IgD-negative memory B cell (primary cell): ENCODE measurements at regions not wholly inside any gene's neighbourhood (a gene's known extent, or its start where the extent isn't known, plus 50 kb on each side); places are given as distances from the start of the nearest gene placed in this dataset.
"Not testable (repeated sequence)": the region's sequence is repeated elsewhere in the genome, so short reads cannot be mapped to it uniquely, and the experiment has no call there.

Experiments
- H3K27ac Mint-ChIP-seq, 3 donors: one replicate each; pipeline ENCODE4 v1.8.0; 2020 to 2022; ENCODE audit warnings: mild to moderate bottlenecking in 3 of 3, mixed read lengths in 3 of 3, moderate library complexity in 1 of 3
- H3K27me3 Mint-ChIP-seq: one replicate; pipeline ENCODE4 v1.8.0; 2021; ENCODE audit warnings: mixed read lengths
- H3K36me3 Mint-ChIP-seq: one replicate; pipeline ENCODE4 v1.8.0; 2020; ENCODE audit warnings: mild to moderate bottlenecking, mixed read lengths
- H3K4me1 Mint-ChIP-seq, 3 donors: one replicate each; pipeline ENCODE4 v1.8.0; 2020 to 2022; ENCODE audit warnings: mixed read lengths in 3 of 3, mild to moderate bottlenecking in 1 of 3
- H3K4me3 Mint-ChIP-seq, 4 donors: one replicate each; pipeline ENCODE4 v1.8.0; 2020 to 2022; ENCODE audit warnings: mild to moderate bottlenecking in 4 of 4, mixed read lengths in 4 of 4, moderate library complexity in 3 of 4
- H3K9me3 Mint-ChIP-seq, 3 donors: one replicate each; pipeline ENCODE4 v1.8.0; 2020 to 2021; ENCODE audit warnings: mixed read lengths in 3 of 3, mild to moderate bottlenecking in 1 of 3

DNA sequence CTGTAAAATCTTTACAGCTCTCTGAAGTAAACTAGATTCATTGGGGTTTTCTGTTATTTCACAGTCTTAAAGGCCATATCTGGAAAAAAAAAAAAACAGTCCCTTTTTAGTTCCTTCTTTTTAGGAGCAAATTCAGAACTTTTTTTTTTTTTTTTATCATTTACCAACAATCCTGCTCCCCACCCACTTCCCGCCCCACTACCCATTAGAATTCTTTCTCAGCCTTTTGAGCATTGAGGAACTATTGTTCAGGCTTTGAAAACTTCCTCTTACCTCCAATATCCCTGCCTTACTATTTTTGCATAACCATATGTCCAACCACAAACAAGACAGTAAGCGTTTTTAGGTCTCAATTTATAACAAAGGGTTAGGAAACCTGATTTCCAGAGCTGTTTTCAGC is 330.1 kb downstream of the PLPP3 start:
- H3K9me3 Mint-ChIP-seq = no peaks in the 10 kb centered on the region
- H3K36me3 Mint-ChIP-seq = no peaks in the 10 kb centered on the region
- H3K4me3 Mint-ChIP-seq = no peak overlapping the region
- no peak overlapping the region for H3K27ac Mint-ChIP-seq
- peaks cover 0 to 8% (median 4%) of the 10 kb centered on the region in 3 donors for H3K4me1 Mint-ChIP-seq
- H3K27me3 Mint-ChIP-seq = peaks cover 3% of the 10 kb centered on the region

DNA sequence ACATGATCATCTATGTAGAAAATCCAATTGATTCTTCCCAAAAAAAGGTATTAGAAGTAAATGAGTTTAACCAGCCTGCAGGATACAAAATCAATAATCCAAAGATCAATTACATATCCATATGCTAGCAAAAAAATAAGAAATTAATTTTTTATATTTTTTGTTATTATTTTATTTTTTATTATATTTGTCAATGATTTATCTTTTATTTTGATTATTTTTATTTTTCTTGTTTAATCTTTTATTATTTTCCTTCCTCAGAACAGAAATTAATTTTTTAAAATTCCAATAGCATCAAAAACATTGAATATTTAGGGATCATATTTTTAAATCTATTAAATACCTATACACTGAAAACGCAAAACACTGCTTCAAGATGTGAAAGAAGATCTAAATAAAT is 331.2 kb downstream of the PLPP3 start:
- Mint-ChIP-seq H3K4me1 (peaks cover 0 to 8% (median 4%) of the 10 kb centered on the region in 3 donors), H3K36me3 (no peaks in the 10 kb centered on the region), H3K9me3 (no peaks in the 10 kb centered on the region), H3K27me3 (peaks cover 3% of the 10 kb centered on the region), H3K27ac (no peak overlapping the region), H3K4me3 (no peak overlapping the region)

DNA sequence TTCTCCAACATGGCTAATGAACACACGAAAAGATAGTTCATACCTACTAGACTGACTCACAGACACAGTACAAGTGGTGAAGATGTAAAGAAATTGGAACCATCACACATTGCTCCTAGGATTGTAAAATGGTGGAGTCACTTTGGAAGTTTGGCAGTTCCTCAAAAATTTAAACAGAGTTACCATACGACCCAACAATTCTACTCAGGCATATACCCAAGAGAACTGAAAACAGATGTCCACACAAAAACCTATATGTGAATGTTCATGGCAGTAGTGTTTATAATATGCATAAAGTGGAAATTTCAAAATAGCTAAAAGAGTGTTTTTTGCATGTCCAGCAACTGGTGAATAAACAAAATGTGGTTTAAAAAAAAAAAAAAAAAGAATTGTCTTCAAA is 332.6 kb downstream of the PLPP3 start:
- not testable (repeated sequence) for H3K27ac Mint-ChIP-seq, H3K9me3 Mint-ChIP-seq, H3K36me3 Mint-ChIP-seq, H3K27me3 Mint-ChIP-seq, H3K4me3 Mint-ChIP-seq, H3K4me1 Mint-ChIP-seq

GRCh38 chr1:56240400-56240799 is 339.0 kb downstream of the PLPP3 start:
- Mint-ChIP-seq H3K4me1 (no peaks in the 10 kb centered on the region), H3K4me3 (no peak overlapping the region), H3K27ac (no peak overlapping the region), H3K9me3 (peaks cover 4 to 9% (median 9%) of the 10 kb centered on the region in 3 donors), H3K27me3 (peaks cover 3% of the 10 kb centered on the region), H3K36me3 (no peaks in the 10 kb centered on the region)

- Mint-ChIP-seq H3K9me3 (peaks cover 4 to 6% (median 6%) of the 10 kb centered on the region in 3 donors), H3K27ac (no peak overlapping the region), H3K4me3 (no peak overlapping the region), H3K27me3 (peaks cover 3% of the 10 kb centered on the region), H3K4me1 (no peaks in the 10 kb centered on the region), H3K36me3 (no peaks in the 10 kb centered on the region)
These were observed 341.8 kb downstream of the PLPP3 start for GRCh38 chr1:56237491-56238064.

DNA sequence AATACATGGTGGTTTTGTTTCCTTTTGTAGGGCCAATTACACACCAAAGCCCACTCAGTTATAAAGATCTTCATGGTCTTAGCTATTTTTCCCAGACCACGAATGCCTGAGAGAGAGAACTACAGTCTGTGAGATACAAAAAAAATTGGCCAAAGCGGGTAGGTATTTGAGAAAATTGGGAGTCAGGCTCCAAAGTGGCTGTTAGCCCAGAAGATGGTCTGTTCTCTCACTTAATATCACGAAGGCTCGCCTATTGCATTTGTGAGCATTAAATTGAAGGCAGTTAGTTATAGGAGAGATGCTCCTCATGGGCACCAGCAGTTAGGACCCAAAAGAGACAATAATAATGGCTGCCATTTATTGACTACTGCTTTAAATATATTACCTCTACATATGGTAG is 342.7 kb downstream of the PLPP3 start:
- Mint-ChIP-seq H3K27ac (no peak overlapping the region), H3K4me3 (no peak overlapping the region), H3K27me3 (peaks cover 3% of the 10 kb centered on the region), H3K9me3 (peaks cover 3 to 5% (median 4%) of the 10 kb centered on the region in 3 donors), H3K4me1 (no peaks in the 10 kb centered on the region), H3K36me3 (no peaks in the 10 kb centered on the region)

- no peaks in the 10 kb centered on the region for H3K36me3 Mint-ChIP-seq
- H3K27me3 Mint-ChIP-seq = peaks cover 3% of the 10 kb centered on the region
- peaks cover 3 to 4% (median 3%) of the 10 kb centered on the region in 3 donors for H3K9me3 Mint-ChIP-seq
- H3K27ac Mint-ChIP-seq = no peak overlapping the region
- no peak overlapping the region for H3K4me3 Mint-ChIP-seq
- H3K4me1 Mint-ChIP-seq = no peaks in the 10 kb centered on the region
These were observed 343.4 kb downstream of the PLPP3 start for GRCh38 chr1:56235909-56236510.

DNA sequence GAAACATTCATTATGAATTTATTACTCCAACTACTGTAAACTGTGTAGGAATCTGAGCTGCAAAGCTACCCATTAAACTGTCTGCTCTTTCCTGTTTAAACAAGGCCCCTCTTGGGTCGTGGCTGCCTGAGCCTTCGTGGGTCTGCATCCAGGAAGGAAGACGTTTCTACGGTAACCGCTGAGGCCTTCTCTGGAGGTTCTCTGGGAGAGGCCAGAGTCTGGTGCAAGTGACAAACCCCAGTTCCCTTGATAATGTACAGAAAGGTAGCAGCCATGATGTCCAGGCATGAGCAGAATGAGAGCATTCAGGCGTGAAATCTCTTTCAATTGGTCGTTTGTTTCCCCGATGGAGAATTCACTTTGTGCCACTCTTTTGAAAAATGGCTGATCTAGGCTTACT is 350.2 kb downstream of the PLPP3 start:
- Mint-ChIP-seq H3K27ac (no peak overlapping the region), H3K4me1 (no peaks in the 10 kb centered on the region), H3K27me3 (peaks cover 1% of the 10 kb centered on the region), H3K36me3 (no peaks in the 10 kb centered on the region), H3K4me3 (no peak overlapping the region), H3K9me3 (peaks cover 0 to 4% (median 0%) of the 10 kb centered on the region in 3 donors)

GRCh38 chr1:56227886-56228285 is 351.5 kb downstream of the PLPP3 start:
- Mint-ChIP-seq H3K27me3 (peaks cover 1% of the 10 kb centered on the region), H3K4me1 (no peaks in the 10 kb centered on the region), H3K4me3 (no peak overlapping the region), H3K9me3 (peaks cover 0 to 4% (median 0%) of the 10 kb centered on the region in 3 donors), H3K27ac (peak overlapping the region in 1 of 3 donors; percentile 18), H3K36me3 (no peaks in the 10 kb centered on the region)

GRCh38 chr1:56227401-56227800 is 352.0 kb downstream of the PLPP3 start:
- no peaks in the 10 kb centered on the region for H3K36me3 Mint-ChIP-seq
- H3K27ac Mint-ChIP-seq = no peak overlapping the region

GRCh38 chr1:56225964-56226815 is 353.2 kb downstream of the PLPP3 start:
- H3K4me3 Mint-ChIP-seq = no peak overlapping the region
- peaks cover 1% of the 10 kb centered on the region for H3K27me3 Mint-ChIP-seq
- H3K27ac Mint-ChIP-seq = no peak overlapping the region
- peaks cover 0 to 4% (median 0%) of the 10 kb centered on the region in 3 donors for H3K9me3 Mint-ChIP-seq
- no peaks in the 10 kb centered on the region for H3K4me1 Mint-ChIP-seq
- peaks cover 2% of the 10 kb centered on the region for H3K36me3 Mint-ChIP-seq

More at GRCh38 chr1:56227401-56227800, 352.0 kb downstream of the PLPP3 start:
- Mint-ChIP-seq H3K4me1 (no peaks in the 10 kb centered on the region), H3K9me3 (peaks cover 0 to 4% (median 0%) of the 10 kb centered on the region in 3 donors), H3K4me3 (no peak overlapping the region), H3K27me3 (peaks cover 1% of the 10 kb centered on the region)

GRCh38 chr1:56223968-56224367 is 355.4 kb downstream of the PLPP3 start:
- H3K9me3 Mint-ChIP-seq = no peaks in the 10 kb centered on the region
- H3K27ac Mint-ChIP-seq = no peak overlapping the region
- peaks cover 2% of the 10 kb centered on the region for H3K36me3 Mint-ChIP-seq
- no peaks in the 10 kb centered on the region for H3K4me1 Mint-ChIP-seq
- H3K27me3 Mint-ChIP-seq = peaks cover 4% of the 10 kb centered on the region
- no peak overlapping the region for H3K4me3 Mint-ChIP-seq

DNA sequence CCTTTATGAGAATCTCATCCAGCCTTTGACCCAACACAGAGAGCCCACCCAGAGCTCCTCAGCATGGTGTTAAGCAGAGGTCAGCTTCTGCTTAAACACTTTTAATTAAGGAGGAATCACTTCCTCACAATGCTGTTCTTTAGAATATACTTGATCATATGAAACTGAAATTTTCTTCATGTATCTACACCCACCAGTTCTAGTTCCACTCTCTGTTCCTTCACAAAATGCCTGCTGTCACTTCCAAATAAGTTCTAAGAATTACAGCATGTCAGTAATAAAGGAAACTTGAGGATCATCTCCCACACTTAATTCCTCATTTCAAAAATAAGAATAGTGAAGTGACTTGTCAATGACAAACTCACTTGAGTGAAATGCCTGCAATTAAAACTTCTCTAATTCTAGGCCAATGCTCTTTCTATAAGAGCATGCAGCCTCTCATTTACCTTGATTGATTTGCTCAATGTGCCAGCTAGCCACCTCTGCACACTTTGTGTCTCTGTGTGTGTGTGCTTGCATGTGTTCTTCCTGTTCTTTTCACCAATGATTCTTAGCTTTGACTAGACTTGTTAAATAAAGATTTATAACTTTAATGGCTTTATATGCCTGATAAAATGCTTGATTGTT is 356.3 kb downstream of the PLPP3 start:
- no peaks in the 10 kb centered on the region for H3K9me3 Mint-ChIP-seq
- H3K4me1 Mint-ChIP-seq = no peaks in the 10 kb centered on the region
- H3K36me3 Mint-ChIP-seq = peaks cover 2% of the 10 kb centered on the region
- no peak overlapping the region for H3K4me3 Mint-ChIP-seq
- no peak overlapping the region for H3K27ac Mint-ChIP-seq
- peaks cover 4% of the 10 kb centered on the region for H3K27me3 Mint-ChIP-seq

DNA sequence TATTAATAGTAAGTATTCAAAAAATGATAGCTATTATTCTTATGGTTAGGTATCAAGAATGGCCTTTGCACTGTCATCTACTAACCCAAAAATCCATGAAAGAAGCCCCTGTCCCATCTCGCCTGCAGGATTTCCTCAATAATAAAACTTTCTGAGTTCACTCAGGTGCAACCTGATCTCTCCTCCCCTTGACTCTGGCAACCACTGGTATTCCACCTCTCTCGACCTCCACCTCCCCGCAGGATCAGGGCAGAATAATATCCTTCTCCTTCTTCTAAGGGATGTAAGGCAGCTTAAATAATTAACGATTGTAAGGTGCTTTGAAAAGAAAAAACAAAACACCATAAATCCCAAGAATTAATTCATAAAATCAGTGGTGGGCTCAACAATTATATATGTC is 359.3 kb downstream of the PLPP3 start:
- H3K4me1 Mint-ChIP-seq = no peaks in the 10 kb centered on the region
- peaks cover 2% of the 10 kb centered on the region for H3K27me3 Mint-ChIP-seq
- no peak overlapping the region for H3K4me3 Mint-ChIP-seq
- no peak overlapping the region for H3K27ac Mint-ChIP-seq
- H3K36me3 Mint-ChIP-seq = peaks cover 2% of the 10 kb centered on the region
- H3K9me3 Mint-ChIP-seq = no peaks in the 10 kb centered on the region

- peaks cover 2% of the 10 kb centered on the region for H3K27me3 Mint-ChIP-seq
- no peak overlapping the region for H3K27ac Mint-ChIP-seq
- H3K9me3 Mint-ChIP-seq = no peaks in the 10 kb centered on the region
- H3K4me1 Mint-ChIP-seq = no peaks in the 10 kb centered on the region
- H3K4me3 Mint-ChIP-seq = no peak overlapping the region
- H3K36me3 Mint-ChIP-seq = peaks cover 2% of the 10 kb centered on the region
These were observed 361.3 kb downstream of the PLPP3 start for GRCh38 chr1:56218023-56218422.
